ENCODE measurements at regions not wholly inside any gene's neighbourhood (a gene's known extent, or its start where the extent isn't known, plus 50 kb on each side); places are given as distances from the start of the nearest gene placed in this dataset.

GRCh38 chr3:159870723-159871122 lies 117.9 kb upstream of the IL12A start:
- Histone ChIP-seq H3K79me2 (ENCODE audit: control insufficient read depth, insufficient read depth, low read length) (no peaks in the 10 kb centered on the region), H3K36me3 (ENCODE audit: control insufficient read depth, insufficient read depth, low read length) (no peaks in the 10 kb centered on the region), H3K9ac (ENCODE audit: insufficient read depth in 1 of 2, low read depth in 2 of 2, low read length in 2 of 2) (no peak overlapping the region), H3K4me1 (replicated peaks in 1 of 2; ENCODE audit: control insufficient read depth in 2 of 2, insufficient read depth in 2 of 2, low read length in 2 of 2) (no peaks in the 10 kb centered on the region), H2AFZ (ENCODE audit: low read depth, low read length) (no peak overlapping the region), H4K20me1 (replicated peaks; ENCODE audit: control insufficient read depth, insufficient read depth, low read length) (no peaks in the 10 kb centered on the region), H3K4me3 (no peak overlapping the region), H3K27ac (ENCODE audit: extremely low read depth, low read depth, low read length) (no peak overlapping the region), H3K4me2 (ENCODE audit: insufficient read depth, low read length) (no peak overlapping the region), H3K9me3 (replicated peaks; ENCODE audit: control insufficient read depth, insufficient read depth, low read depth, low read length) (no peaks in the 10 kb centered on the region), H3K9me1 (ENCODE audit: control insufficient read depth, insufficient read depth, low read length) (no peaks in the 10 kb centered on the region), H3K27me3 (ENCODE audit: control insufficient read depth in 2 of 2, insufficient read depth in 2 of 2, low read length in 2 of 2) (no peaks in the 10 kb centered on the region)
- in situ Hi-C loops (cut with MboI) (no loop called here), intact Hi-C loops (cut with micrococcal nuclease) (no loop called here)
- no TSS peak for BruUV-seq (replicated peaks)
- FAIRE-seq (no peak), DNase-seq (ENCODE audit: extremely low read depth in 1 of 4, low spot score in 3 of 4) (no peak), ATAC-seq (no peak)
- CTCF ChIA-PET (ENCODE audit: low intra/inter-chr PET ratio): no interaction called here
- TF ChIP-seq NFIX (CRISPR knock-in tag; IDR thresholded peaks at IDR 0.05; ENCODE audit: low read depth): no peak
- TF ChIP-seq SRSF3 (IDR thresholded peaks at IDR 0.05; ENCODE audit: insufficient read depth, low read length): no peak
- TF ChIP-seq ARID1B (IDR thresholded peaks at IDR 0.05): no peak
- no peak for TF ChIP-seq OTX1 (CRISPR knock-in tag; IDR thresholded peaks at IDR 0.05)
- no peak for TF ChIP-seq NR2C1 (IDR thresholded peaks at IDR 0.05)
- TF ChIP-seq NR2C1 (tag; IDR thresholded peaks at IDR 0.05): no peak
- no peak for TF ChIP-seq THRB (CRISPR knock-in tag; conservative IDR thresholded peaks at IDR 0.05)
- no peak for TF ChIP-seq ZNF146 (CRISPR knock-in tag; IDR thresholded peaks at IDR 0.05; ENCODE audit: unreplicated experiment)
- TF ChIP-seq ZNF589 (CRISPR knock-in tag; IDR thresholded peaks at IDR 0.05; ENCODE audit: low read depth): no peak
- TF ChIP-seq POLR3A (IDR thresholded peaks at IDR 0.05; ENCODE audit: borderline replicate concordance, extremely low read depth, insufficient read depth, insufficient read length): no peak
- TF ChIP-seq ZNF668 (CRISPR knock-in tag; IDR thresholded peaks at IDR 0.05): no peak
- WGBS (ENCODE audit: insufficient coverage, low coverage, missing lambda C conversion rate): 0% methylated on average over 1 of the region's 1 CpG
- POLR2A ChIA-PET: no interaction called here
